ENCODE measurements at regions not wholly inside any gene's neighbourhood (a gene's known extent, or its start where the extent isn't known, plus 50 kb on each side); places are given as distances from the start of the nearest gene placed in this dataset.

DNA sequence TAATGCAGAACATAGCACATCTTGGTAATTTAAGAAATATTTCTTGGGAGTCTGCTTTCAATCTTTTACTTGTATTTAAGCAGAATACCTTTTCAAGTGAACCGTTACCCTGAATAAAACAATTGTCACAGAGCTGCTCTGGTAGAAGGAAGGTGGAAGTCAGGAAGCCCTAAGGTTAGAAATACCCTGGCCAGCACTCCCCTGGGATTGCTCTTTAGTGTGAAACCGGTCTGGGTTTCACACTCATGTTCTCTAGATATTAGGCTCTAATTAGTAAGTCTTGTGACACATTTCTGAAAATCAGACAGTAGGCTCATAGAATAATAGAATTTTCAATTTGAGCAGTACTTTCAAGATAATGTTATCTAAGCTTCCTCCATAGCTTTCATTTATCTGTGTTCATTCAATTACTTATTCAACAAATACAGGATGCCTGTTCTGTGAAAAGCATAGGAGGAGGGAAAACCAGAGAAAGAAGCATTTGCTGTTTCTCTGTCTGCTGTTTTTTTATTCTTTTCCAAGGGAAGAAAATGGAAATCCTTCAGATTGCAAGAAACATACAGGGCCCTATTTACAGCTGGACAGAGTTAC is 825.5 kb downstream of the TLR4 start:
- H3K36me3 ChIP-seq: no peaks in the 10 kb centered on the region
- H3K27me3 ChIP-seq: no peaks in the 10 kb centered on the region
- peak in 1 of 2 experiments; percentile 34 for DNase-seq
- no peak overlapping the region for H3K4me3 ChIP-seq
- no peak overlapping the region for H3K27ac ChIP-seq
- peaks cover 13% of the 10 kb centered on the region for H3K4me1 ChIP-seq
- no peaks in the 10 kb centered on the region for H3K9me3 ChIP-seq (replicated peaks)

- DNase-seq: no peak
- H3K4me1 ChIP-seq: peaks cover 13% of the 10 kb centered on the region
- no peak overlapping the region for H3K27ac ChIP-seq
- H3K4me3 ChIP-seq: no peak overlapping the region
- H3K36me3 ChIP-seq: no peaks in the 10 kb centered on the region
- H3K9me3 ChIP-seq (replicated peaks): no peaks in the 10 kb centered on the region
- no peaks in the 10 kb centered on the region for H3K27me3 ChIP-seq
Measured at GRCh38 chr9:118532592-118532991, 828.4 kb downstream of the TLR4 start.

GRCh38 chr9:118533101-118533500 is 828.9 kb downstream of the TLR4 start:
- Histone ChIP-seq H3K9me3 (replicated peaks) (no peaks in the 10 kb centered on the region), H3K4me3 (no peak overlapping the region), H3K27ac (no peak overlapping the region), H3K27me3 (no peaks in the 10 kb centered on the region), H3K36me3 (no peaks in the 10 kb centered on the region), H3K4me1 (peaks cover 13% of the 10 kb centered on the region)
- no peak for DNase-seq

DNA sequence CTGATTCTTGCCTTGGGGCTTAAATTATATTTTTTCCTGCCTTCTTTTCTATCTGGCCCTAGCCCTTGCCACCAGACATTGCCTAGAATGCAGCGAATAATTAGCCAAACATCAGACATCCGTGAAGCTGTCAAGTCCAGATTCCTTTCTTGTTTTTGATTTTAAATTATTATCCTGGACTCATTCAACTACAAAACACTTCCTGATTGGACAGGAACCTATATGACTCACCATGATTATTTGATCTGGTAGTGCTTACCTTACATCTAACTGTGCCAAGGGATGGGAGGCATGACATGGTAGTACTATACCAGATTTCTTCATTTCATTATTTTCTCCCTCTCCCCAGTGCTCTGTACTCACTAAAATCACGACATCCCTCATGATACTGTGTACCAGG is 829.6 kb downstream of the TLR4 start:
- H3K4me1 ChIP-seq: peaks cover 10% of the 10 kb centered on the region
- H3K9me3 ChIP-seq (replicated peaks): no peaks in the 10 kb centered on the region
- H3K36me3 ChIP-seq: no peaks in the 10 kb centered on the region
- H3K27me3 ChIP-seq: no peaks in the 10 kb centered on the region
- no peak overlapping the region for H3K27ac ChIP-seq
- no peak for DNase-seq
- no peak overlapping the region for H3K4me3 ChIP-seq

GRCh38 chr9:118536153-118536552 is 832.0 kb downstream of the TLR4 start:
- Histone ChIP-seq H3K4me3 (no peak overlapping the region), H3K27me3 (no peaks in the 10 kb centered on the region), H3K27ac (no peak overlapping the region), H3K4me1 (no peaks in the 10 kb centered on the region), H3K9me3 (replicated peaks) (no peaks in the 10 kb centered on the region), H3K36me3 (no peaks in the 10 kb centered on the region)
- DNase-seq: no peak

- no peak for DNase-seq
- no peak overlapping the region for H3K27ac ChIP-seq
- no peaks in the 10 kb centered on the region for H3K27me3 ChIP-seq
- H3K9me3 ChIP-seq (replicated peaks): no peaks in the 10 kb centered on the region
- H3K4me1 ChIP-seq: no peaks in the 10 kb centered on the region
- no peaks in the 10 kb centered on the region for H3K36me3 ChIP-seq
- H3K4me3 ChIP-seq: no peak overlapping the region
Measured at GRCh38 chr9:118538959-118539358, 830.3 kb downstream of the BRINP1 start.

GRCh38 chr9:118553465-118553864 is 815.8 kb downstream of the BRINP1 start:
- DNase-seq: no peak
- Histone ChIP-seq H3K9me3 (replicated peaks) (no peaks in the 10 kb centered on the region), H3K27me3 (no peaks in the 10 kb centered on the region), H3K36me3 (no peaks in the 10 kb centered on the region), H3K4me1 (no peaks in the 10 kb centered on the region), H3K27ac (no peak overlapping the region), H3K4me3 (no peak overlapping the region)

DNA sequence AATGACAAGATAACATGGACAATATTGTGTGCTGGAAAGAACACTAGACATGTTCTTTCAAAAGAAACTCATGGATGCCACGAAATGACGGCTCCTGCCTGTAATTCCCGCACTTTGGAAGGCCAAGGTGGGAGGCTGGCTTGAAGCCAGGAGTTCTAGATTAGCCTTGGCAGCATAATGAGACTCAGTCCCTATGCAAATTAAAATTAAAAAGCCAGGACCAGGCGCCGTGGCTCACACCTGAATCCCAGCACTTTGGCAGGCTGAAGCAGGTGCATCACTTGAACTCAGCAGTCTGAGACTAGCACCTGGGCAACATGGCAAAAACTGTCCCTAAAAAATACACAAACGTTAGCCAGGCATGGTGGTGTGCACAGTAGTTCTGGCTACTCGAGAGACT is 814.2 kb downstream of the BRINP1 start:
- no peak for DNase-seq
- Histone ChIP-seq H3K4me1 (no peaks in the 10 kb centered on the region), H3K4me3 (no peak overlapping the region), H3K9me3 (replicated peaks) (no peaks in the 10 kb centered on the region), H3K27ac (no peak overlapping the region), H3K27me3 (no peaks in the 10 kb centered on the region), H3K36me3 (no peaks in the 10 kb centered on the region)

GRCh38 chr9:118558026-118558425 is 811.2 kb downstream of the BRINP1 start:
- no peaks in the 10 kb centered on the region for H3K4me1 ChIP-seq
- no peaks in the 10 kb centered on the region for H3K9me3 ChIP-seq (replicated peaks)
- no peaks in the 10 kb centered on the region for H3K27me3 ChIP-seq
- no peaks in the 10 kb centered on the region for H3K36me3 ChIP-seq
- no peak overlapping the region for H3K4me3 ChIP-seq
- no peak overlapping the region for H3K27ac ChIP-seq
- DNase-seq: no peak

DNA sequence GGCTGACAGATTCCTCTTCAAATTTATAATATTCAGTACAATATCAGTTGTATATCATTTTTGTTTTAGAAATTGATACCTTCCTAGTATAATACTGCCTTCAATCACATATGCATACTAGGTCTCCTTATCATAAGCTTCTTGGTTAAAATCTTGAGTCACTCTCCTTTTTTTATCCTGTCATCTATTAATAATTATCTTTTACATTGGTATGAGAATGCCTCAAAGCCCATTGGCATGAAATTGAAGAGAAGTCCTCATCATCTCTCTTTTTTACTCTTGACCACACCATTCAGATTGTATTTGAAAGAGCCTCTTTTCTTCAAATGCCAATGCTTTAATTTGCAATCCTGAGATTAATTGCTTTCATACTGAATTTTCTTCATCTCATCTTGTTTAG is 810.3 kb downstream of the BRINP1 start:
- Histone ChIP-seq H3K9me3 (replicated peaks) (no peaks in the 10 kb centered on the region), H3K36me3 (no peaks in the 10 kb centered on the region), H3K4me3 (no peak overlapping the region), H3K27me3 (no peaks in the 10 kb centered on the region), H3K27ac (no peak overlapping the region), H3K4me1 (no peaks in the 10 kb centered on the region)
- no peak for DNase-seq

DNA sequence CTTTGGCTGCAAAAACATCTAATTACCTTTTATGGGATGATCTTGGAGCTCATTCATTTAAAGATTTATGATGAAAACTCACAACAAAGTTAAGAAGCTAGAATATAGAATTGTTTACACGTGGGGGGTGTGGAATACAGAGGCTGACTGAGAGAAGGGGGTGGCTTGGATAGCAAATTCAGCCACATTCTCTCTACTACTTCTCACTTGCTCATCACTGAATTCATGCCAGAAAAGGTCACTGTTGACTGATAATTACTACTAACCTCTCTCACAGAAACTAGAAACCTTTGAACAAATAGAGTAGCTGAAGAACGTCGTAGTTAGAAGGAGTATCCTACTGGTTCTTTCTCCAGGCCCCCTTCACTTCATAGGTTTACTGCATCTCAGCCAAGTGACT is 808.2 kb downstream of the BRINP1 start:
- Histone ChIP-seq H3K9me3 (replicated peaks) (no peaks in the 10 kb centered on the region), H3K36me3 (no peaks in the 10 kb centered on the region), H3K27ac (no peak overlapping the region), H3K4me3 (no peak overlapping the region), H3K27me3 (no peaks in the 10 kb centered on the region), H3K4me1 (no peaks in the 10 kb centered on the region)
- DNase-seq: no peak

DNA sequence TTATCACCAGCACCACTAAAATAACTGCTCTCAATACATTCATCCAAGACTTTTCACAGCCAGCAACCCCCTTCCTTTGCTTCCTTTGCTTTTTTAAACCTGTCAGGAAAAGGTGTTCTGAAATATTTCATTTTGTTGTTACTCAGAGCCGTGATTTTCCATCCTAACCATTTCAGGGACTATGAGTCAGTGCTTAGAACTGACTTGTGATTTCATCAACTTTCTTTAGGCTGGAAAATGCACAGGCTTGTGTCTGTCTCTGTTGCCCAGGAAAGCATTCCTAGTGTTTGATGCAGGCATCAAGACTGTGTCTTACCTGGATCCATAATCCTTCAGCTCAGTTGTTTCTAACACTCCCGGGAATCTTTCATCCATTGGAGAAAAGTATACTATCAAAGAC is 805.6 kb downstream of the BRINP1 start:
- Histone ChIP-seq H3K27me3 (no peaks in the 10 kb centered on the region), H3K9me3 (replicated peaks) (no peaks in the 10 kb centered on the region), H3K4me1 (peaks cover 7% of the 10 kb centered on the region), H3K27ac (no peak overlapping the region), H3K36me3 (no peaks in the 10 kb centered on the region), H3K4me3 (no peak overlapping the region)
- no peak for DNase-seq

GRCh38 chr9:118567861-118568260 is 801.4 kb downstream of the BRINP1 start:
- H3K36me3 ChIP-seq: no peaks in the 10 kb centered on the region
- H3K9me3 ChIP-seq (replicated peaks): no peaks in the 10 kb centered on the region; the same call in 1 of the 2 replicates
- no peak overlapping the region for H3K4me3 ChIP-seq
- H3K4me1 ChIP-seq: peaks cover 7% of the 10 kb centered on the region
- DNase-seq: no peak
- H3K27ac ChIP-seq: no peak overlapping the region
- H3K27me3 ChIP-seq: no peaks in the 10 kb centered on the region

DNA sequence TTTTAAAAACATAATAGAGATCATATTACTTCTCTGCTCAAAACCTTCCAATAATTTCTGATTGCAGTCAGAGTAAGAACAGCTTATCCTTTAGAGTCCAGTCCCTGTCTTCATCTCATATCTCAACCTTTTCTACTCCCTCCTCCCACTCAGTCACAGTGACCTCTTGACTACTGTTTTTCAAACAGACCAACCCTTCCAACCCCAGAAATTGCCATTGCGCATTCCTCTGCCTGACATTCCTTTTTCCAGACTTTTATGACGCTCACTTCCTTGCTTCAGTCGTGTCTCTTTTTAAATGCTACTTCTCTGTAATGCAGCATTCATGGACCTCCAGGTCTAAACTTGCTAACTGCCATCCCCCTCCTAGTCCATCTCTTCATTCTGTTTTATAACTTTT is 800.5 kb downstream of the BRINP1 start:
- H3K27me3 ChIP-seq: no peaks in the 10 kb centered on the region
- H3K27ac ChIP-seq: no peak overlapping the region
- no peak for DNase-seq
- H3K36me3 ChIP-seq: no peaks in the 10 kb centered on the region
- H3K4me3 ChIP-seq: no peak overlapping the region
- H3K4me1 ChIP-seq: peaks cover 7% of the 10 kb centered on the region
- no peaks in the 10 kb centered on the region; the same call in 1 of the 2 replicates for H3K9me3 ChIP-seq (replicated peaks)

GRCh38 chr9:118569148-118569547 is 800.1 kb downstream of the BRINP1 start:
- H3K27me3 ChIP-seq: no peaks in the 10 kb centered on the region
- no peaks in the 10 kb centered on the region for H3K36me3 ChIP-seq
- no peak for DNase-seq
- no peaks in the 10 kb centered on the region; the same call in 1 of the 2 replicates for H3K9me3 ChIP-seq (replicated peaks)
- no peak overlapping the region for H3K4me3 ChIP-seq
- H3K4me1 ChIP-seq: peaks cover 7% of the 10 kb centered on the region
- H3K27ac ChIP-seq: no peak overlapping the region

DNA sequence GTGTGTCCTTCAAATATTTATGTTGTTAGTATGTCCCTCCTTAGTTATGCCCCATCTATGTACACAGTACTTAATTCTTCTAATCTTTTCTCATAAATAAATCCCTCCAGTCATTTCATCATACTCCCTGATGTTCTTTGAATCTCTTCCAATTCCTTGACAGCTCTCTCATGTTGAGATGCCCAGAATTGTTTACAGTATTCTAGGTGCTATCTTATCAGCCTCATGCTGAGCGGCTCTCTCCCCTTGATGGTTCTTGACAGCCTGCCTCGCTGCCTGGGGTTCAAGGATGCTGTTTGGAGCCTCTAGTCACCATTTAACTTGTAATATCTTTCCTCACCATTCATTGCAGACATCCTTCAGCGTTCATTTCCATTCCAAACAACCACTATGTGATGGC is 799.2 kb downstream of the BRINP1 start:
- no peak overlapping the region for H3K27ac ChIP-seq
- DNase-seq: no peak

More for the DNA sequence above, 799.2 kb downstream of the BRINP1 start:
- Histone ChIP-seq H3K36me3 (no peaks in the 10 kb centered on the region), H3K4me3 (no peak overlapping the region), H3K9me3 (replicated peaks) (no peaks in the 10 kb centered on the region; the same call in 1 of the 2 replicates), H3K4me1 (peaks cover 7% of the 10 kb centered on the region), H3K27me3 (no peaks in the 10 kb centered on the region)
